Esophagus muscularis mucosa (tissue), 4 donors: ENCODE measurements at regions not wholly inside any gene's neighbourhood (a gene's known extent, or its start where the extent isn't known, plus 50 kb on each side); places are given as distances from the start of the nearest gene placed in this dataset.

Experiments
- EP300 ChIP-seq: sonication (generic); formaldehyde crosslinking; IDR thresholded peaks from one replicate; pipeline ENCODE4 v1.6.1; 2017; ENCODE audit warnings: antibody characterized with exemption
- POLR2AphosphoS5 ChIP-seq, 2 donors: sonication (generic); formaldehyde crosslinking; IDR thresholded peaks; one replicate each; pipeline ENCODE4 v1.6.1; 2017; ENCODE audit warnings: antibody characterized with exemption in 2 of 2
- TF ChIP-seq, protein P1 (sequence below), 3 experiments: fragments of 200-600 bp in 2 of 3; fragments of 450-650 bp in 1 of 3; sonication (generic) in 2 of 3; IDR thresholded peaks; one replicate each; pipeline ENCODE4 v1.5.1; 2017 to 2019; ENCODE audit warnings: antibody characterized with exemption in 3 of 3, mild to moderate bottlenecking in 2 of 3, moderate library complexity in 1 of 3

DNA sequence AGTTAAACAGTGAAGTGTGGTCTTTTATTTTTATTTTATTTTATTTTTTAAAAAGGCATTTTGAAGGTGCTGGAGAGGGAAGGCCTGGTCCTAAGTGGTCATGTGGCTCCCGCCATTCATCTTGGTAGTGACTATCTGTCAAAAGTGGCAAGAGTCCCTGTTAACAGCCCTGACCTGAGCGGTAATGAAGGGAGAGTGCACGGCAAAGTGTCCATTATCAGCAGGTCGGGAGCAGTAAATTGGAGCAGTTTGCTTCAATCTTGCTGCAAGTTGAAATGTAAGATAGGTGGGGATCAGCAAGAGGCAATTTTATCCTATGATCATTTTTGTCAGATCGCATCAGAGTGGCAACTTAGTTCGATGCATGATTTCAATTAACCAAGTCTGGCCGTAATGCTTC is 227.4 kb upstream of the SP4 start:
- TF ChIP-seq, protein P1, sequence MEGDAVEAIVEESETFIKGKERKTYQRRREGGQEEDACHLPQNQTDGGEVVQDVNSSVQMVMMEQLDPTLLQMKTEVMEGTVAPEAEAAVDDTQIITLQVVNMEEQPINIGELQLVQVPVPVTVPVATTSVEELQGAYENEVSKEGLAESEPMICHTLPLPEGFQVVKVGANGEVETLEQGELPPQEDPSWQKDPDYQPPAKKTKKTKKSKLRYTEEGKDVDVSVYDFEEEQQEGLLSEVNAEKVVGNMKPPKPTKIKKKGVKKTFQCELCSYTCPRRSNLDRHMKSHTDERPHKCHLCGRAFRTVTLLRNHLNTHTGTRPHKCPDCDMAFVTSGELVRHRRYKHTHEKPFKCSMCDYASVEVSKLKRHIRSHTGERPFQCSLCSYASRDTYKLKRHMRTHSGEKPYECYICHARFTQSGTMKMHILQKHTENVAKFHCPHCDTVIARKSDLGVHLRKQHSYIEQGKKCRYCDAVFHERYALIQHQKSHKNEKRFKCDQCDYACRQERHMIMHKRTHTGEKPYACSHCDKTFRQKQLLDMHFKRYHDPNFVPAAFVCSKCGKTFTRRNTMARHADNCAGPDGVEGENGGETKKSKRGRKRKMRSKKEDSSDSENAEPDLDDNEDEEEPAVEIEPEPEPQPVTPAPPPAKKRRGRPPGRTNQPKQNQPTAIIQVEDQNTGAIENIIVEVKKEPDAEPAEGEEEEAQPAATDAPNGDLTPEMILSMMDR (IDR thresholded peaks at IDR 0.05): no peak
- no peak for TF ChIP-seq POLR2AphosphoS5 (IDR thresholded peaks at IDR 0.05)
- no peak for TF ChIP-seq EP300
